Keratinocyte (primary cell): ENCODE measurements at regions not wholly inside any gene's neighbourhood (a gene's known extent, or its start where the extent isn't known, plus 50 kb on each side); places are given as distances from the start of the nearest gene placed in this dataset.

ENCODE experiments used
- DNase-seq: peaks from one replicate; pipeline ENCODE4 v3.0.0-alpha.2; 2011; ENCODE audit warnings: low read depth, missing footprints, low spot score
- FAIRE-seq: peaks from 2 replicates; lab custom pipeline; 2011; peaks lifted over from hg19 to GRCh38; lab: Jason Lieb, UNC
- H2AFZ ChIP-seq: 2 replicates; pipeline ENCODE4 v1.6.0; 2012; ENCODE audit warnings: low read length, control low read depth, inconsistent platforms; ENCODE audit not compliant: control insufficient read depth
- H3K27ac ChIP-seq: 2 replicates; pipeline ENCODE4 v1.5.1; 2011; ENCODE audit warnings: low read length; ENCODE audit not compliant: control insufficient read depth, insufficient read depth
- H3K27me3 ChIP-seq: 3 replicates; pipeline ENCODE4 v1.6.0; 2011; ENCODE audit warnings: low read length; ENCODE audit not compliant: control insufficient read depth, insufficient read depth; ENCODE audit errors: extremely low read depth
- H3K36me3 ChIP-seq, 2 experiments: 2 replicates in 1 of 2; 3 replicates in 1 of 2; pipeline ENCODE4 v1.5.1; 2011; ENCODE audit warnings: low read length in 2 of 2, mild to moderate bottlenecking in 1 of 2; ENCODE audit not compliant: control insufficient read depth in 2 of 2, insufficient read depth in 2 of 2; ENCODE audit errors: extremely low read depth in 1 of 2
- H3K4me1 ChIP-seq: 3 replicates; pipeline ENCODE4 v1.5.1; 2011; ENCODE audit warnings: low read length; ENCODE audit not compliant: control insufficient read depth, insufficient read depth; ENCODE audit errors: extremely low read depth
- H3K4me2 ChIP-seq: 3 replicates; pipeline ENCODE4 v1.6.0; 2011; ENCODE audit warnings: low read depth, low read length; ENCODE audit not compliant: control insufficient read depth, insufficient read depth; ENCODE audit errors: extremely low read depth
- H3K4me3 ChIP-seq, 3 experiments: fragments of 200-600 bp in 1 of 3; sonication (generic) in 1 of 3; 2 replicates in 2 of 3; 3 replicates in 1 of 3; pipeline ENCODE4 v1.5.1; 2011 to 2016; ENCODE audit warnings: low read length in 3 of 3, mild to moderate bottlenecking in 3 of 3, control low read depth in 2 of 3, inconsistent platforms in 1 of 3, low read depth in 1 of 3, mixed read lengths in 1 of 3, mixed run types in 1 of 3, moderate library complexity in 1 of 3; ENCODE audit not compliant: control insufficient read depth in 2 of 3, insufficient read depth in 2 of 3; ENCODE audit errors: extremely low read depth in 1 of 3
- H3K79me2 ChIP-seq: 2 replicates; pipeline ENCODE4 v1.6.0; 2012; ENCODE audit warnings: low read length; ENCODE audit not compliant: control insufficient read depth, insufficient read depth
- H3K9ac ChIP-seq: 3 replicates; pipeline ENCODE4 v1.6.0; 2011; ENCODE audit warnings: low read length; ENCODE audit not compliant: control insufficient read depth, insufficient read depth; ENCODE audit errors: extremely low read depth
- H3K9me1 ChIP-seq: 3 replicates; pipeline ENCODE4 v1.6.0; 2011; ENCODE audit warnings: low read length; ENCODE audit not compliant: control insufficient read depth, insufficient read depth; ENCODE audit errors: extremely low read depth
- H3K9me3 ChIP-seq: 2 replicates; pipeline ENCODE4 v1.5.1; 2012; ENCODE audit warnings: low read depth, low read length; ENCODE audit not compliant: control insufficient read depth
- H4K20me1 ChIP-seq: 3 replicates; pipeline ENCODE4 v1.6.0; 2011; ENCODE audit warnings: low read length; ENCODE audit not compliant: control insufficient read depth, insufficient read depth; ENCODE audit errors: extremely low read depth
- EZH2 ChIP-seq: IDR thresholded peaks from one replicate; pipeline ENCODE4 v1.6.1; 2012; ENCODE audit warnings: inconsistent platforms, mild to moderate bottlenecking, low read length, moderate library complexity
- dilution Hi-C: fragments of 300-500 bp; cut with MboI; formaldehyde crosslinking; loops from one replicate; pipeline ENCODE4 v1.7.0; 2020; ENCODE audit warnings: low sequenced_read_pairs; ENCODE audit not compliant: extremely low pct_ligation_motif_present
- TF ChIP-seq, protein P1 (sequence below), 3 experiments: IDR thresholded peaks in 1 of 3; conservative IDR thresholded peaks in 1 of 3; optimal IDR thresholded peaks in 1 of 3; 2 replicates in 2 of 3; 3 replicates in 1 of 3; pipeline versions ENCODE3 to v1.5.1; 2011; ENCODE audit warnings: low read length in 3 of 3, mild to moderate bottlenecking in 3 of 3, moderate library complexity in 2 of 3, control low read depth in 1 of 3, inconsistent platforms in 1 of 3; ENCODE audit not compliant: insufficient read depth in 2 of 3; ENCODE audit errors: extremely low read depth in 1 of 3

DNA sequence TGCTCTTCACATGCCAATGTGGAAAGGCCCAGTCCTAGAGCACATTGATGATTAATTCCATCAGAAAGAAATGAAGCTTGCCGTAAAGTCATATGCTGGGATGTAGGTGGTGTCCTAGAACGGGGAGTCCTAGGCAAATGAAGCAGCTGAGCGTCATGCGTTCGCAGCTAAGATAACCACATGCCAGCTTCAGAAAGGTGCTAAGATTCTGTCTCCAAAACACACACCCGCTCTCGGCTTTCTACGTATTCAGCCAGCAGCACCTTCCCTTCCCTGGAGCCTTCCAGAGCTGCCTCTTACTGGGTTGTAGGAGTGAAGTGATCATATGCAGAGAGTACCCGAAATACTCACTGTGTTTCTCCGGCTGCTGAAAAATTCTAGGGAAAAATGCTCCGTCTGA lies 421.6 kb upstream of the ID2 start:
- DNase-seq (no peak), FAIRE-seq (no peak)
- H4K20me1 ChIP-seq = no peaks in the 10 kb centered on the region
- dilution Hi-C loops = no loop called here
- no peak overlapping the region for H3K4me3 ChIP-seq
- H2AFZ ChIP-seq = no peak overlapping the region
- no peaks in the 10 kb centered on the region for H3K9me3 ChIP-seq
- H3K4me2 ChIP-seq = no peak overlapping the region
- H3K79me2 ChIP-seq = no peaks in the 10 kb centered on the region
- TF ChIP-seq, protein P1, sequence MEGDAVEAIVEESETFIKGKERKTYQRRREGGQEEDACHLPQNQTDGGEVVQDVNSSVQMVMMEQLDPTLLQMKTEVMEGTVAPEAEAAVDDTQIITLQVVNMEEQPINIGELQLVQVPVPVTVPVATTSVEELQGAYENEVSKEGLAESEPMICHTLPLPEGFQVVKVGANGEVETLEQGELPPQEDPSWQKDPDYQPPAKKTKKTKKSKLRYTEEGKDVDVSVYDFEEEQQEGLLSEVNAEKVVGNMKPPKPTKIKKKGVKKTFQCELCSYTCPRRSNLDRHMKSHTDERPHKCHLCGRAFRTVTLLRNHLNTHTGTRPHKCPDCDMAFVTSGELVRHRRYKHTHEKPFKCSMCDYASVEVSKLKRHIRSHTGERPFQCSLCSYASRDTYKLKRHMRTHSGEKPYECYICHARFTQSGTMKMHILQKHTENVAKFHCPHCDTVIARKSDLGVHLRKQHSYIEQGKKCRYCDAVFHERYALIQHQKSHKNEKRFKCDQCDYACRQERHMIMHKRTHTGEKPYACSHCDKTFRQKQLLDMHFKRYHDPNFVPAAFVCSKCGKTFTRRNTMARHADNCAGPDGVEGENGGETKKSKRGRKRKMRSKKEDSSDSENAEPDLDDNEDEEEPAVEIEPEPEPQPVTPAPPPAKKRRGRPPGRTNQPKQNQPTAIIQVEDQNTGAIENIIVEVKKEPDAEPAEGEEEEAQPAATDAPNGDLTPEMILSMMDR (optimal IDR thresholded peaks at IDR 0.05 in 1 of 3, IDR thresholded peaks at IDR 0.05 in 1 of 3, conservative IDR thresholded peaks at IDR 0.05 in 1 of 3; ENCODE audit: extremely low read depth in 1 of 3, insufficient read depth in 2 of 3, low read length in 3 of 3) = no peak
- TF ChIP-seq EZH2 = no peak
- H3K9me1 ChIP-seq = no peaks in the 10 kb centered on the region
- H3K27ac ChIP-seq = no peak overlapping the region
- no peaks in the 10 kb centered on the region for H3K36me3 ChIP-seq
- no peaks in the 10 kb centered on the region for H3K27me3 ChIP-seq
- no peak overlapping the region for H3K9ac ChIP-seq
- H3K4me1 ChIP-seq = no peaks in the 10 kb centered on the region

DNA sequence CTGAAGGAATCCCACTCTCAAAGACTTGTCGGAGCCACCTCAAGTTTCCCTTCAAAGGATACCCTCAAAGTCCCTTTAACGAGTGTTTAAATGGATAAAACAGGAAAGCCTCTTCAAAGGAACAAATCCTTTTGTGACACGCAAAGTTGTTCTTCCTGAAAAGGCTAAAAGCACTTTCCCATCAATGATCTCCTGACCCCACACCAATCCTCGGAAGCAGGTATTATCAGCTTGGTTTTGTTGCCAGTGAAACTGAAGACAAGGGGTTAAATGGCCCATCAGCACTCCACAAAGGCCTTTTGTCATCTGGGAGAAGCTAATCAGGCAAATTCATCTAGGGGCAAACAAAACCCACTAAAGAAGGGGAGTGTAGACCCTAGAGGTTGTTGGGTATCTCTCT lies 418.0 kb upstream of the ID2 start:
- no peak overlapping the region for H3K4me3 ChIP-seq
- no peak for TF ChIP-seq EZH2
- TF ChIP-seq, protein P1 (optimal IDR thresholded peaks at IDR 0.05 in 1 of 3, IDR thresholded peaks at IDR 0.05 in 1 of 3, conservative IDR thresholded peaks at IDR 0.05 in 1 of 3; ENCODE audit: extremely low read depth in 1 of 3, insufficient read depth in 2 of 3, low read length in 3 of 3) = no peak
- FAIRE-seq = no peak
- no peaks in the 10 kb centered on the region for H3K9me1 ChIP-seq
- H3K27ac ChIP-seq = no peak overlapping the region
- DNase-seq = no peak
- H3K36me3 ChIP-seq = no peaks in the 10 kb centered on the region
- H3K9ac ChIP-seq = no peak overlapping the region
- dilution Hi-C loops = no loop called here
- H2AFZ ChIP-seq = no peak overlapping the region
- no peaks in the 10 kb centered on the region for H3K4me1 ChIP-seq
- H4K20me1 ChIP-seq = no peaks in the 10 kb centered on the region
- no peaks in the 10 kb centered on the region for H3K27me3 ChIP-seq
- H3K4me2 ChIP-seq = no peak overlapping the region
- no peaks in the 10 kb centered on the region for H3K9me3 ChIP-seq
- no peaks in the 10 kb centered on the region for H3K79me2 ChIP-seq
